ENCODE measurements at regions not wholly inside any gene's neighbourhood (a gene's known extent, or its start where the extent isn't known, plus 50 kb on each side); places are given as distances from the start of the nearest gene placed in this dataset.

GRCh38 chr11:19558189-19558986 lies 154.2 kb upstream of the NAV2 start:
- no peak for DNase-seq
- Histone ChIP-seq H3K27me3 (no peaks in the 10 kb centered on the region), H3K4me1 (peaks cover 0 to 19% (median 0%) of the 10 kb centered on the region in 9 donors), H3K9me3 (no peaks in the 10 kb centered on the region), H3K4me3 (no peak overlapping the region), H3K27ac (no peak overlapping the region), H3K36me3 (no peaks in the 10 kb centered on the region)
- no peak for TF ChIP-seq CTCF (IDR thresholded peaks at IDR 0.05)
- intact Hi-C loops (cut with DNase I), result loop anchor here in 6 of 10 donors (2.0 to 10.0 kb wide), 7 partner anchors 304 to 796 kb away; no protein-coding TSS in a partner anchor
- no peak for ATAC-seq
- WGBS, 2 donors, result 86 to 90% methylated on average over 12 of the region's 12 CpGs

GRCh38 chr11:19557720-19558140 lies 154.9 kb upstream of the NAV2 start:
- 5 to 6% methylated on average over 7 of the region's 7 CpGs for WGBS, 2 donors
- Histone ChIP-seq H3K9me3 (no peaks in the 10 kb centered on the region), H3K27ac (no peak overlapping the region), H3K27me3 (no peaks in the 10 kb centered on the region), H3K36me3 (no peaks in the 10 kb centered on the region), H3K4me3 (no peak overlapping the region), H3K4me1 (peaks cover 0 to 19% (median 0%) of the 10 kb centered on the region in 9 donors)
- TF ChIP-seq CTCF (IDR thresholded peaks at IDR 0.05), result peak; percentile 81 to 94 (median 89)
- ATAC-seq (peak; percentile 50 to 81 (median 68)), DNase-seq (peak; percentile 83 to 87)
- intact Hi-C loops (cut with DNase I), result loop anchor here in 7 of 10 donors (1.0 to 10.0 kb wide), 9 partner anchors 303 to 797 kb away; no protein-coding TSS in a partner anchor

- TF ChIP-seq CTCF (IDR thresholded peaks at IDR 0.05), result no peak
- intact Hi-C loops (cut with DNase I), result loop anchor here in 6 of 10 donors (1.0 to 10.0 kb wide), 8 partner anchors 302 to 798 kb away; no protein-coding TSS in a partner anchor
- 66 to 75% methylated on average over 6 of the region's 6 CpGs for WGBS, 2 donors
- no peak for ATAC-seq
- H3K36me3 ChIP-seq, result no peaks in the 10 kb centered on the region
- H3K27me3 ChIP-seq, result no peaks in the 10 kb centered on the region
- H3K9me3 ChIP-seq, result no peaks in the 10 kb centered on the region
- H3K4me1 ChIP-seq, result peaks cover 0 to 19% (median 0%) of the 10 kb centered on the region in 9 donors
- DNase-seq, result no peak
- no peak overlapping the region for H3K27ac ChIP-seq
- H3K4me3 ChIP-seq, result no peak overlapping the region
Measured at GRCh38 chr11:19557185-19557584, 155.5 kb upstream of the NAV2 start.

GRCh38 chr11:19555266-19555665 lies 157.4 kb upstream of the NAV2 start:
- no peak overlapping the region for H3K4me3 ChIP-seq
- H3K27ac ChIP-seq, result no peak overlapping the region
- intact Hi-C loops (cut with DNase I), result loop anchor here in 6 of 10 donors (2.0 to 10.0 kb wide), 8 partner anchors 240 to 800 kb away; no protein-coding TSS in a partner anchor
- no peaks in the 10 kb centered on the region for H3K36me3 ChIP-seq
- TF ChIP-seq CTCF (IDR thresholded peaks at IDR 0.05), result no peak
- no peaks in the 10 kb centered on the region for H3K9me3 ChIP-seq
- H3K27me3 ChIP-seq, result no peaks in the 10 kb centered on the region
- ATAC-seq (no peak), DNase-seq (no peak)
- 78 to 80% methylated on average over 3 of the region's 3 CpGs for WGBS, 2 donors
- H3K4me1 ChIP-seq, result peaks cover 0 to 14% (median 0%) of the 10 kb centered on the region in 9 donors

Data from heart right ventricle (tissue), 16 donors.